Activated CD4-positive, CD25-positive, alpha-beta regulatory T cell treated with anti-CD3 and anti-CD28 coated beads, Interleukin-2, amount 50 U/mL, for 16 hours (primary cell): ENCODE measurements at regions not wholly inside any gene's neighbourhood (a gene's known extent, or its start where the extent isn't known, plus 50 kb on each side); places are given as distances from the start of the nearest gene placed in this dataset.
"Not testable (repeated sequence)": the region's sequence is repeated elsewhere in the genome, so short reads cannot be mapped to it uniquely, and the experiment has no call there.

Source experiments
- DNase-seq: peaks from one replicate; pipeline ENCODE4 v3.0.0-alpha.2; 2020; ENCODE audit warnings: low read depth, low spot score

GRCh38 chr9:85880507-85880906 is 60.4 kb upstream of the NAA35 start:
- not testable (repeated sequence) for DNase-seq

GRCh38 chr9:85884256-85884655 is 56.7 kb upstream of the NAA35 start:
- DNase-seq = no peak

GRCh38 chr9:85890962-85891361 is 50.0 kb upstream of the NAA35 start:
- DNase-seq = no peak
